ENCODE measurements at regions not wholly inside any gene's neighbourhood (a gene's known extent, or its start where the extent isn't known, plus 50 kb on each side); places are given as distances from the start of the nearest gene placed in this dataset.

DNA sequence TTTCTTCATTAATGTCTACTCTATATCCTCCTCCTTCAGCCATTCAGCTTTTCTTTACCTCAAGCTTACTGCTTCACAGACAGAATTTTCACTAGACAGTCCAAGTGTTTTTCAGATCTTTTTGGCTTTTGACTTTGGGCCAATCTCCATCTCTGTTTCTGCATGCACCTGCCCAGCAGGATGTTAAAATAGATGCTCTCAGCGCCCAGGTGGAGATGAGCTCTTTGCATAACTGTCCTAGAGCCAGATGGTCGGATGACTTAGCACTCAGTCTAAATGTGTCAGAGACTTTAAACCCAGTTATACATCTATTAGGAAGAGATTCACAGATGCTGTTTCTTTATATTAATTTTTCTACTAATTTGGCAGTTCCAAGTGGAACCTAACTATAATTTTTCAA, 80.3 kb upstream of the SSTR1 start:
- no peaks in the 10 kb centered on the region for H3K27me3 Mint-ChIP-seq (ENCODE audit: low read depth in 3 of 3)
- Histone ChIP-seq H3K4me3 (replicated peaks in 1 of 3; ENCODE audit: low read depth in 2 of 3, low read length in 3 of 3) (no peak overlapping the region), H3K4me2 (replicated peaks; ENCODE audit: extremely low read depth, low read length, poor library complexity, severe bottlenecking) (no peak overlapping the region), H2AFZ (ENCODE audit: insufficient read depth, low read depth, low read length, poor library complexity, severe bottlenecking) (no peak overlapping the region), H3K27ac (ENCODE audit: low read depth in 1 of 2, low read length in 2 of 2) (no peak overlapping the region), H3K79me2 (ENCODE audit: insufficient read depth, low read length) (no peaks in the 10 kb centered on the region), H3K36me3 (replicated peaks in 1 of 2; ENCODE audit: control insufficient read depth in 1 of 2, insufficient read depth in 2 of 2, low read length in 2 of 2) (no peaks in the 10 kb centered on the region), H3K27me3 (ENCODE audit: control insufficient read depth in 2 of 2, insufficient read depth in 2 of 2, low read length in 2 of 2) (no peaks in the 10 kb centered on the region), H3K4me1 (ENCODE audit: control insufficient read depth in 1 of 2, insufficient read depth in 2 of 2, low read length in 2 of 2) (no peaks in the 10 kb centered on the region), H3K9me3 (replicated peaks in 1 of 2; ENCODE audit: control insufficient read depth in 1 of 2, insufficient read depth in 1 of 2, low read length in 2 of 2) (no peaks in the 10 kb centered on the region), H4K20me1 (ENCODE audit: insufficient read depth, low read length) (no peaks in the 10 kb centered on the region), H3K9ac (ENCODE audit: insufficient read depth, low read length, poor library complexity, severe bottlenecking) (no peak overlapping the region)
- H3K36me3 Mint-ChIP-seq, result no peaks in the 10 kb centered on the region
- H3K4me3 Mint-ChIP-seq, result no peak overlapping the region
- no peak for DNase-seq
- intact Hi-C loops (cut with micrococcal nuclease), result no loop called here
- H3K4me1 Mint-ChIP-seq, result no peaks in the 10 kb centered on the region
- TF ChIP-seq, protein P1, sequence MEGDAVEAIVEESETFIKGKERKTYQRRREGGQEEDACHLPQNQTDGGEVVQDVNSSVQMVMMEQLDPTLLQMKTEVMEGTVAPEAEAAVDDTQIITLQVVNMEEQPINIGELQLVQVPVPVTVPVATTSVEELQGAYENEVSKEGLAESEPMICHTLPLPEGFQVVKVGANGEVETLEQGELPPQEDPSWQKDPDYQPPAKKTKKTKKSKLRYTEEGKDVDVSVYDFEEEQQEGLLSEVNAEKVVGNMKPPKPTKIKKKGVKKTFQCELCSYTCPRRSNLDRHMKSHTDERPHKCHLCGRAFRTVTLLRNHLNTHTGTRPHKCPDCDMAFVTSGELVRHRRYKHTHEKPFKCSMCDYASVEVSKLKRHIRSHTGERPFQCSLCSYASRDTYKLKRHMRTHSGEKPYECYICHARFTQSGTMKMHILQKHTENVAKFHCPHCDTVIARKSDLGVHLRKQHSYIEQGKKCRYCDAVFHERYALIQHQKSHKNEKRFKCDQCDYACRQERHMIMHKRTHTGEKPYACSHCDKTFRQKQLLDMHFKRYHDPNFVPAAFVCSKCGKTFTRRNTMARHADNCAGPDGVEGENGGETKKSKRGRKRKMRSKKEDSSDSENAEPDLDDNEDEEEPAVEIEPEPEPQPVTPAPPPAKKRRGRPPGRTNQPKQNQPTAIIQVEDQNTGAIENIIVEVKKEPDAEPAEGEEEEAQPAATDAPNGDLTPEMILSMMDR (IDR thresholded peaks at IDR 0.05), result no peak
- WGBS (ENCODE audit: insufficient coverage), result 66% methylated on average over 2 of the region's 2 CpGs
- no peak overlapping the region for H3K27ac Mint-ChIP-seq
- H3K9me3 Mint-ChIP-seq, result peaks cover 0 to 4% (median 0%) of the 10 kb centered on the region in 7 donors

DNA sequence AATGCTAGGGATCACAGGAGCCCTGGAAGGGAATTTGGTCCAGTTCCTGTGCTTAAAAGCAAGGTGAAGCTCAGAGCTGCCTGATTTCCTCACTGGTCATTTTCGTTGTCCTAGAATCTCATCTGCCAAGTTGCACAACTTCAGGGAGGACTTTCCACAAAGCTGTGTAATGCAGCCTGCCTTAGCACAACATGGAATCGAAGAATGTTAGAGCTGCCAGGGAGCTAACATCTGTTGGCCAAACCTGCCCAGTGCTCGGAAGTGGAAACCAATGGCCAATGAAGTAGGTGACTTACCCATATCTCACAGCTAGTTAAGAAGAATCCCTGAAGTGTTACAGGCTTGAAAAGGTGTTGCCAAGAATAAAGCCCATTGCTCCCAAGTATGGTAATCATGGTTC, 79.9 kb upstream of the SSTR1 start:
- Histone ChIP-seq H2AFZ (ENCODE audit: insufficient read depth, low read depth, low read length, poor library complexity, severe bottlenecking) (no peak overlapping the region), H3K79me2 (ENCODE audit: insufficient read depth, low read length) (no peaks in the 10 kb centered on the region), H3K9me3 (replicated peaks in 1 of 2; ENCODE audit: control insufficient read depth in 1 of 2, insufficient read depth in 1 of 2, low read length in 2 of 2) (no peaks in the 10 kb centered on the region), H3K4me2 (replicated peaks; ENCODE audit: extremely low read depth, low read length, poor library complexity, severe bottlenecking) (no peak overlapping the region), H4K20me1 (ENCODE audit: insufficient read depth, low read length) (no peaks in the 10 kb centered on the region), H3K36me3 (replicated peaks in 1 of 2; ENCODE audit: control insufficient read depth in 1 of 2, insufficient read depth in 2 of 2, low read length in 2 of 2) (no peaks in the 10 kb centered on the region), H3K27ac (ENCODE audit: low read depth in 1 of 2, low read length in 2 of 2) (no peak overlapping the region), H3K4me1 (ENCODE audit: control insufficient read depth in 1 of 2, insufficient read depth in 2 of 2, low read length in 2 of 2) (no peaks in the 10 kb centered on the region), H3K4me3 (replicated peaks in 1 of 3; ENCODE audit: low read depth in 2 of 3, low read length in 3 of 3) (no peak overlapping the region), H3K27me3 (ENCODE audit: control insufficient read depth in 2 of 2, insufficient read depth in 2 of 2, low read length in 2 of 2) (no peaks in the 10 kb centered on the region), H3K9ac (ENCODE audit: insufficient read depth, low read length, poor library complexity, severe bottlenecking) (no peak overlapping the region)
- intact Hi-C loops (cut with micrococcal nuclease), result no loop called here
- TF ChIP-seq, protein P1 (IDR thresholded peaks at IDR 0.05), result no peak
- 56% methylated on average over 2 of the region's 3 CpGs for WGBS (ENCODE audit: insufficient coverage)
- no peak overlapping the region for H3K4me3 Mint-ChIP-seq
- no peaks in the 10 kb centered on the region for H3K27me3 Mint-ChIP-seq (ENCODE audit: low read depth in 3 of 3)
- no peaks in the 10 kb centered on the region for H3K4me1 Mint-ChIP-seq
- no peak overlapping the region for H3K27ac Mint-ChIP-seq
- no peaks in the 10 kb centered on the region for H3K36me3 Mint-ChIP-seq
- no peak for DNase-seq
- H3K9me3 Mint-ChIP-seq, result peaks cover 0 to 4% (median 0%) of the 10 kb centered on the region in 7 donors

Data from CD14-positive monocyte (primary cell).